Suprapubic skin (tissue), 4 donors: ENCODE measurements at regions not wholly inside any gene's neighbourhood (a gene's known extent, or its start where the extent isn't known, plus 50 kb on each side); places are given as distances from the start of the nearest gene placed in this dataset.

Experiments used
- DNase-seq, 2 donors: peaks; one replicate each; pipeline ENCODE4 v3.0.0-alpha.2; 2019; ENCODE audit warnings: low spot score in 2 of 2
- H3K27ac ChIP-seq: fragments of 200-600 bp; sonication (generic); one replicate; pipeline ENCODE4 v1.5.1; 2019
- H3K27me3 ChIP-seq: fragments of 200-600 bp; sonication (generic); one replicate; pipeline ENCODE4 v1.5.1; 2019
- H3K36me3 ChIP-seq: fragments of 200-600 bp; sonication (generic); one replicate; pipeline ENCODE4 v1.5.1; 2019
- H3K4me1 ChIP-seq: fragments of 200-600 bp; sonication (generic); one replicate; pipeline ENCODE4 v1.5.1; 2019
- H3K4me3 ChIP-seq: fragments of 200-600 bp; sonication (generic); one replicate; pipeline ENCODE4 v1.5.1; 2019; ENCODE audit warnings: mild to moderate bottlenecking
- H3K9me3 ChIP-seq: fragments of 200-600 bp; sonication (generic); one replicate; pipeline ENCODE4 v1.5.1; 2019
- CTCF ChIP-seq, 2 donors: fragments of 200-600 bp in 1 of 2; fragments of 450-650 bp in 1 of 2; sonication (generic) in 1 of 2; IDR thresholded peaks; one replicate each; pipeline ENCODE4 v1.5.1; 2016 to 2019; ENCODE audit warnings: antibody characterized with exemption in 2 of 2, mild to moderate bottlenecking in 1 of 2, moderate library complexity in 1 of 2
- EP300 ChIP-seq: sonication (generic); formaldehyde crosslinking; IDR thresholded peaks from one replicate; pipeline ENCODE4 v1.6.1; 2017; ENCODE audit warnings: antibody characterized with exemption
- POLR2A ChIP-seq, 2 donors: fragments of 450-650 bp; IDR thresholded peaks; one replicate each; pipeline ENCODE4 v1.6.1; 2017; ENCODE audit warnings: antibody characterized with exemption in 2 of 2, mild to moderate bottlenecking in 2 of 2, moderate library complexity in 2 of 2
- POLR2AphosphoS5 ChIP-seq, 3 donors: sonication (generic); formaldehyde crosslinking; IDR thresholded peaks; one replicate each; pipeline ENCODE4 v1.6.1; 2017; ENCODE audit warnings: antibody characterized with exemption in 3 of 3
- WGBS: methylation state at CpG from one replicate; pipeline ENCODE4 v1.1.5; 2018; 5-methylcytosine and 5-hydroxymethylcytosine counted together

- no peaks in the 10 kb centered on the region for H3K4me1 ChIP-seq
- no peaks in the 10 kb centered on the region for H3K9me3 ChIP-seq
- WGBS: 78% methylated on average over 5 of the region's 5 CpGs
- H3K36me3 ChIP-seq: no peaks in the 10 kb centered on the region
- no peaks in the 10 kb centered on the region for H3K27me3 ChIP-seq
- no peak overlapping the region for H3K27ac ChIP-seq
- DNase-seq: no peak
- no peak overlapping the region for H3K4me3 ChIP-seq
- TF ChIP-seq CTCF (IDR thresholded peaks at IDR 0.05) (no peak), POLR2A (IDR thresholded peaks at IDR 0.05) (no peak), EP300 (no peak), POLR2AphosphoS5 (IDR thresholded peaks at IDR 0.05) (no peak)
Measured at GRCh38 chr6:68049562-68049961, 585.5 kb upstream of the ADGRB3 start.

GRCh38 chr6:68046756-68047155 is 588.3 kb upstream of the ADGRB3 start:
- Histone ChIP-seq H3K27me3 (no peaks in the 10 kb centered on the region), H3K9me3 (no peaks in the 10 kb centered on the region), H3K36me3 (no peaks in the 10 kb centered on the region), H3K4me1 (no peaks in the 10 kb centered on the region), H3K27ac (no peak overlapping the region), H3K4me3 (no peak overlapping the region)
- 73% methylated on average over 1 of the region's 1 CpG for WGBS
- no peak for TF ChIP-seq POLR2AphosphoS5 (IDR thresholded peaks at IDR 0.05)
- TF ChIP-seq EP300: no peak
- no peak for TF ChIP-seq POLR2A (IDR thresholded peaks at IDR 0.05)
- no peak for TF ChIP-seq CTCF (IDR thresholded peaks at IDR 0.05)
- no peak for DNase-seq

- TF ChIP-seq POLR2A (IDR thresholded peaks at IDR 0.05) (no peak), POLR2AphosphoS5 (IDR thresholded peaks at IDR 0.05) (no peak), CTCF (IDR thresholded peaks at IDR 0.05) (no peak), EP300 (no peak)
- H3K36me3 ChIP-seq: no peaks in the 10 kb centered on the region
- H3K9me3 ChIP-seq: no peaks in the 10 kb centered on the region
- no peaks in the 10 kb centered on the region for H3K4me1 ChIP-seq
- 100% methylated on average over 1 of the region's 1 CpG for WGBS
- H3K27me3 ChIP-seq: no peaks in the 10 kb centered on the region
- no peak for DNase-seq
- H3K27ac ChIP-seq: no peak overlapping the region
- no peak overlapping the region for H3K4me3 ChIP-seq
Measured at GRCh38 chr6:68046302-68046701, 588.8 kb upstream of the ADGRB3 start.

GRCh38 chr6:68045193-68045592 is 589.9 kb upstream of the ADGRB3 start:
- no peaks in the 10 kb centered on the region for H3K36me3 ChIP-seq
- no peaks in the 10 kb centered on the region for H3K9me3 ChIP-seq
- 71% methylated on average over 4 of the region's 4 CpGs for WGBS
- H3K27me3 ChIP-seq: no peaks in the 10 kb centered on the region
- H3K27ac ChIP-seq: no peak overlapping the region
- H3K4me1 ChIP-seq: no peaks in the 10 kb centered on the region
- no peak for DNase-seq
- TF ChIP-seq POLR2A (IDR thresholded peaks at IDR 0.05) (no peak), POLR2AphosphoS5 (IDR thresholded peaks at IDR 0.05) (no peak), CTCF (IDR thresholded peaks at IDR 0.05) (no peak), EP300 (no peak)
- H3K4me3 ChIP-seq: no peak overlapping the region

GRCh38 chr6:68044264-68044663 is 590.8 kb upstream of the ADGRB3 start:
- Histone ChIP-seq H3K36me3 (no peaks in the 10 kb centered on the region), H3K4me1 (no peaks in the 10 kb centered on the region), H3K4me3 (no peak overlapping the region), H3K27me3 (no peaks in the 10 kb centered on the region), H3K27ac (no peak overlapping the region), H3K9me3 (no peaks in the 10 kb centered on the region)
- TF ChIP-seq CTCF (IDR thresholded peaks at IDR 0.05): no peak
- TF ChIP-seq EP300: no peak
- no peak for TF ChIP-seq POLR2A (IDR thresholded peaks at IDR 0.05)
- no peak for TF ChIP-seq POLR2AphosphoS5 (IDR thresholded peaks at IDR 0.05)
- no peak for DNase-seq
